GM08714 (cell line): ENCODE measurements at regions not wholly inside any gene's neighbourhood (a gene's known extent, or its start where the extent isn't known, plus 50 kb on each side); places are given as distances from the start of the nearest gene placed in this dataset.

ENCODE experiments used
- H3K4me3 ChIP-seq: fragments of 200-500 bp; sonication (Bioruptor generic); 2 replicates; pipeline ENCODE4 v1.5.1; 2014; ENCODE audit warnings: mild to moderate bottlenecking, low read length, inconsistent platforms
- ZNF274 ChIP-seq: IDR thresholded peaks from 2 replicates; pipeline ENCODE4 v1.6.1; 2012; ENCODE audit warnings: mild to moderate bottlenecking, low read depth, low read length

DNA sequence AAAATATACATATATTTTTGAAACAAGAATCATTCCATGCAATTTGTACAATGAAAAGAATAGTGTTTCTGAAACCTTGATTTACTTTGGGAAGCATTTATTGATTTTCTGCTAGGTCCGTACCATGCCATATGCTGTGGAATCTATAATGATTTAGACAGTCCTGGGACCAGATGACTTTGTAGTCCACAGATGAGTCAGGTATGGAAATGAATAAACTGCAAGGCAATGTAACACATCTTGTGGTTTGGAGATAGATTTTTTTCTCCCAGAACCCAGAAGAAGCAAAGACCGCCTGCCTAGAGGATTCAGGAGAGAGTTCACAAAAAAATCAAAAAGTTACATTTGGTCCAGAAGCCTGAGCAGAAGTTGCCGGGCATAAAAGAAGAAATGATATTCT is 190.4 kb downstream of the GPR37 start:
- no peak overlapping the region for H3K4me3 ChIP-seq
- no peak for TF ChIP-seq ZNF274

DNA sequence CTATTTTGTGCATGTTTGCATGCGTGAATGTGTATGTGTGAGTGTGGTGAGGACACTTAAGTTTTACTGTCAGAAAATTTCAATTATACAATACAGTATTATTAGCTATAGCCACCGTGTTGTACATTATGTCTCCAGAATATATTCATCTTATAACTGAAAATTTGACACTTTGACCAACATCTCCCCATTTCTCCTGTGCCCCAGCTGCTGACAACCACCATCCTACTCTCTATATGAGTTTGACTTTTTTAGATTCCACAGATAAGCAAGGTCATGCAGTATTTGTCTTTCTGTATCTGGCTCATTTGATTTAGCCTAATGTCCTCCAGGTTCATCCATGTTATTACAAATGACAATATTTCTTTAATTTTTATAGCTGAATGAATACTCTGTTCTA is 195.0 kb downstream of the GPR37 start:
- H3K4me3 ChIP-seq: no peak overlapping the region

DNA sequence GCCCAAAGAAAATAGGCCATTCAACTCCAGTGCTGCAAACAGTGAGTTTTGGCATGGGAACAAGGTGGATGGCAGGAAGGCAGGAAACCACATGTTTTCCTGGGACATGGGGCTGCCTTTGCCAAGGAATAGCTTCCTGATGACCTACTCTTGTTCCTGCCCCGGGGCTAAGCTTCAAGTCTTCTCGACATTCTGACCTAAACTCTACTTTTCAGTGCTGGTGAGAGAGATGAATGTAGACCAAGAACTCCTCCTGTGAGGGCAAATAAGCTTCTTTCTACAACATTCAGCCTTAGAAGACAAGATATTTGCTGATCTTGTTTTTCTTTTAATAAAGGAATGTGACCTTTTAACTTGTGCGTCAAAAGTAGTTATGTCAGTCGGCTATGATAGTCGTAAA is 199.0 kb downstream of the GPR37 start:
- H3K4me3 ChIP-seq: no peak overlapping the region
- no peak for TF ChIP-seq ZNF274

More for the DNA sequence above, 195.0 kb downstream of the GPR37 start:
- TF ChIP-seq ZNF274: no peak

DNA sequence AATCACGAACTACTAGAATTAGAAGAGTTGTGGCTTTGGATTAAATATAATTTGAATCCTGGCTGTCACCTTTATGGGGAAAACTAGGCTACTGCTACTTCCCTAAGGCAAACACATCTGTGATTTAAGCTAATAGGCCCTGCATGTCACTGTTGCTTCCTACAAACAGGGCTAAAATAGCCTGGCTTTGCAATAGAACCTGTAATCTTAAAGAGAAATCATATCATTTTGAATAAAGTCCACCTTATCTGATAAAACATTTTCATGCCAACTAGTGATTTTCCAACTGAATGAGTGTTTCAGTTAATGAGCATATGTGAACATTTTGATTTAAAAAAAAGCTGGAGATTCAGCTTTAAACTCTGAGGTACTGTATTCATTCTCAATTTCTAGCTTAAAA is 208.0 kb downstream of the GPR37 start:
- no peak for TF ChIP-seq ZNF274
- no peak overlapping the region for H3K4me3 ChIP-seq

DNA sequence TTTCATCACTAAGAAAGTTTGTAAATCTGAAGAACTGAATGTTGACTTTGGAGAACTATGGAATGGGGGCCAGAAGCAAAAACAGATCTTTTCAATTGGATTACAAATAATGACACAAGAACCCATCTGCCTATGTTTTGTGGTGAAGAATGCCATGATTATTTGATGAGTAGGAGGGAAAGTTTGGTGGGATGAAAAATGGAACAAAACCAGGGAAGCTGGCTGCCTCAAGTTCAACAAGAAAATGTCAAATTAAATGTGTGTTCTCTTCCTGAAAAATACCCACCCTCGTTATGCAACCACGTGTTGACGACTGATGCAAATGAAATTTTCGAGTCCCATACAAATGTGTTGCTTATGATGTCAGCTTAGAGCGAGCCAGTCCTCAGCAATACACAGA is 208.5 kb downstream of the GPR37 start:
- TF ChIP-seq ZNF274: no peak
- H3K4me3 ChIP-seq: no peak overlapping the region

DNA sequence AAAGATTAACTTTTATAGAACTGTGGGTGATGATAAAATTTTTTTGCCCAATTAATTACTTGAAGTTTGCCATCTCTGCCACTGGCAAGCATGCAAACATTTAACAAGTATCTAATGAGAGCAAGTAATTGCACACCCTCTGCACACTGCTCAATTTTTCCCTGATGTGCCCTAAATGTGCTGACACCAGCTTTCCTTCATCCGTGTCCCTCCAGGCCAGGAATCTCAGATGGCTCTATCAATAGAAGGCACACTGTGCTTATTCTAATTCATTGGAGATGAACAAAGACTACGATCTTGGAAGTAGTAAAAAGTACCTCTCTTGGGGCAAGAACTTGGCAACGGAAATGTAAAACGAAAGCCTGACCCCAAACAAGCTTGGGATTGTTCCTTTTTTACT is 212.1 kb downstream of the GPR37 start:
- TF ChIP-seq ZNF274: no peak
- no peak overlapping the region for H3K4me3 ChIP-seq

DNA sequence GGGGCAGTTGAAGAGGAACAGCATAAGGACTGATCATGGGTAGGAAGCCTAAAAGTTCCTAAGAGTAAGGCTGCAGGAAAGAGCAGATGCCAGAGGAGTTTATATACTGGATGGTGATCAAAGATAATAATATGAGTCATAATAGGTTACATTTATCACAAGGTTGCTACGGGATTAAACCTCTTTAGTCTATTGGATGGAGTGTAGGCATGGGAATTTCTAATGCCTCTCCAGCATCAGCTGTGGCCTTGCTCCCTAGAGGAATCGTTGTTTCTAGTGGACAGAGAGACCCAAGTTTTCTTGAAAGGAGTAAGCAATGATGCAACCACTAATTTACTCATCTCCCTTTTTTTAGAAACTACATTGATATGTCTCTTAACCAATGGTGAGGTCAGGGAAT is 213.4 kb downstream of the GPR37 start:
- TF ChIP-seq ZNF274: no peak

DNA sequence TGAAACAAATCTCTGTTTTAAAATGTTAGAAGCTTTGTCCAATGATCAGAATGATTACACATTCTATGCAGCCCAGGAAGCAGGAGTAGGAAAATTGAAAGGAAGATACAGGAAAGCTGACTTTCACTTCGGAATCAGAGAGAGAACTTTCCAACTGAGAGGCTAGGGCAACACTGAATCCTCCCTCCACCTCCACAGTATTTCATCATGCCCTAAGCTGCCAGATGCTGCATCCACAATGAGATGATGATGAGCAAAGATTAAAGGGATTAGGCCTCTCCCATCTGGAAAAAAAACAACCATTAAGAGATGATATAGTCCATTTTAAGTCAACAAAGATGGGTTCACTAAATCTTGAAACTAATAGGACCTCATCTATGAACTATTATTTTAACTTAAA is 215.6 kb downstream of the GPR37 start:
- no peak overlapping the region for H3K4me3 ChIP-seq
- TF ChIP-seq ZNF274: no peak

More for the DNA sequence above, 213.4 kb downstream of the GPR37 start:
- no peak overlapping the region for H3K4me3 ChIP-seq

DNA sequence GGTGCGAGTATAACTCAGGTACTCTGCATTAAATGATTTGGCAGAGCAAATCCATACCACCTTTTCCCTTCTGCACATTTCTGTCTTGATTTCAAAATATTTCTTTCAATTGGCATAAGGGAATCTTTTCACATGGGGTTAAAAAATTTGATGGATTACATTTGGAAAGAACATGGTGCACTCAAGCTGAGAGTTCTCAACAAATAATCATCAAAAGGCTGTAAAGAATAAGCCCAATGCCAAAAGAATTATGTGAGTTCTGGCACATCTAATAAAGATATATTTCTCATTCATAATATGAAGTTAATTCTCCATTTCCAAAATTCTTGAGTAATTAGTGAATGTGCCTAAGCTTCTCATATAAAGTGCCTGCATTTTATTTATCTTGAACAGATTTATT is 223.1 kb downstream of the GPR37 start:
- TF ChIP-seq ZNF274: no peak
- H3K4me3 ChIP-seq: no peak overlapping the region

DNA sequence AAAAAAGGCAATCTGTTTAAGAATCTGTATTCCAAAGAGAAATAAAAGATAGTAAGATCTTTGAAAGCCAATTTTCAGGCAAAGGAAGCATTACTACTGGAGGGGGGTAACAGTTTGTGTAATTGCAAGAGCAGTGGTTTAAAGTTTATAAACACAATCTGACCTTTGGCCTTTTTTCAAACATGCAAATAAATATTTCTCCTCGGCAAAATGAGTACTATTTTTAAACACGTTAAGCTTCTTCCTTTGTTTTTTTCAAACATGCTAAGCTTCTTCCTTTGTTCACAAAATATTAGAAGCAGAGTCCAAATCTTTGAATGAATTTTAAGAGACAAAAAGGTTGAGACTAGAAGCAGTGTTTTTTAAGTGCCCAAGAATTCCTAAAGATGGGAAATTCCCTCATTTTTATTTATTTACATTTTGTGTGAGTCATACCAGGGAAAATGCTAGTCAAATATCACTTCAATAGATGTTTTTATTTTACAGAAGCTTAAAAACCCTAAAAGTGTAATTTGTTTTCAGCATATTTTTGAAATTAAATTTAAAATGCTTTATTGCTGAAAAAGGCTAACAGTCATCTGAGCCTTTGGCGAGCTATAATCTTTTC is 229.3 kb downstream of the GPR37 start:
- no peak for TF ChIP-seq ZNF274
- H3K4me3 ChIP-seq: no peak overlapping the region

DNA sequence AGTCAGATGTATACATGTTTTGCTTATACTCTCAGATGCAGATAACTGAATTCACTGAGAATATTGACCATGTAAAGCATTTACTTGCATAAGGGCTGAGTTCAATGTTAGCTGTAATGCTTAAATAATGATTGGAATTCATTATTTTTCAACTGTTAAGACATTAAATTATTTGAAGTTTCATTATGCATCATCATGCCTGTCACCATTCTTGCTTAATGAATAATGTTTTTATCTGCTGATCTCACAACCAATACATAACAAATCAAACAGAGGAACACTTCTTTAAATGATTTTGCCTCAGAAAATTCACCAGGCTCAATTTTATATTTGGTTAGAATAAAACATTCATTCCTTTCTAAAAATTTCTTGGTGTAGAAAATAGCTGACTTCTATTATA is 233.4 kb downstream of the GPR37 start:
- TF ChIP-seq ZNF274: no peak
- no peak overlapping the region for H3K4me3 ChIP-seq

DNA sequence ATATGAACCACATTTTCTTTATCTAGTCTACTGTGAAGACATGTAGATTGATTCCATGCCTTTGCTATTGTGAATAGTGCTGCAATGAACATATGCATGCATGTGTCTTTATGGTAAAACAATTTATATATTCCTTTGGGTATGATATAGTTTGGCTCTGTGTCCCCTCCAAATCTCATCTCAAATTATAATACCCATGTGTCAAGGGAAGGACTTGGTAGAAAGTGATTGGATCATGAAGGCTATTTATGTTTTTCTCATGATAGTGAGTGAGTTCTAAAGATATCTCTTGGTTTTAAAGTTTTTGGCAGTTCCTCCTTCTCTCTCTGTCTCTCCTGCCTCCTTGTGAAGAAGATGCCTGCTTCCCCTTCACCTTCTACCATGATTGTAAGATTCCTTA is 248.7 kb downstream of the GPR37 start:
- H3K4me3 ChIP-seq: no peak overlapping the region
- no peak for TF ChIP-seq ZNF274

DNA sequence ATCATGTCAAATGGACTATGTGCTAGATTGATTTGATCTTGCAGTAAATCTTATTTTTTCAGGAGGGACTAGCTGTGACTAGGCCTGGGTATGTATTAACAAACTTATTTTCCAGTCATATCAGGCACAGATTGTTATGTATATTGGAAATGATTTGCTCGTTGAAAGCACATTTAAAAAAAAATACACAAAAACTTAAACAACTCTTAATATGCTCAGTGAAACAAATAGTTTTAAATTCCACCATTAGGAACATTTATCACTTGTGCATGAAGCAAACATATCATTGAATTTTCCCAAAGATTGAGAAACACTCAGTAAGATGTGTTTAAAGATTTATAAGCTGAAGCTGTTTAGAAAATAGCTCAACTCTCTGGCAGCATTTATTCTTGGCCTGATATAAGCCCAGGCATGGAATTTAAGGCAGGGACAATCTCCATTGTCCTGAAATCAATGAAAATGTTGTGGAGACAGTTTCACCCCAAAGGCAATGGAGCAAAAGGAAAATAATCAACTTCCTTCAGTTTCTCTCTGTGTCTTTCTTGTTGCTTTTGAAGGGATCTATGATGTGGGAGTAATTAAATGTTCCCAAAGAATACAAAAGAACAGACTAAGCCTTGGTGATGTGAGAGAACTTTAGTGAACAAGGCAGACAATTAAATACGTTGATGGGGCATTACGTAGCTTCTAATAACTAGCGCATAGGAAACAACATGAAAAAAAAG is 250.3 kb downstream of the GPR37 start:
- no peak for TF ChIP-seq ZNF274
- no peak overlapping the region for H3K4me3 ChIP-seq

DNA sequence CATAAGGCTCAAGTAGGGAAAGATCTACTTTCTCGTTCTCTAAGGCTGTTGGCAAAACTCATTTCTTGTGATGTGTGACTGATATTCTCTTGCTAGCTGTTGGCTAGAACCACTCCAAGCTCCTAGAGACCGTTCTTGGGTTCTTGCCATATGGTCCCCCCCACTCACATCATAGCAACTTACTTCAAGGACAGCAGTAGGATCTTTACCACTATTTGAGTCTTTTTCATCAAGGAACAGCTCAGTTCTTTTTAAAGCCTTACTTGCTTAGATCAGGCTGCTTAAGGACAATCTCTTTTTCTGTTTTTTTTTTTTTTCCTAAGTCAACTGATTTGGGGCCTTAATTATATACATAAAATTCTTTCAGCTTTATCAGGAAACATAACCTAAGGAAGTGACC is 251.1 kb downstream of the GPR37 start:
- H3K4me3 ChIP-seq: no peak overlapping the region
- no peak for TF ChIP-seq ZNF274

DNA sequence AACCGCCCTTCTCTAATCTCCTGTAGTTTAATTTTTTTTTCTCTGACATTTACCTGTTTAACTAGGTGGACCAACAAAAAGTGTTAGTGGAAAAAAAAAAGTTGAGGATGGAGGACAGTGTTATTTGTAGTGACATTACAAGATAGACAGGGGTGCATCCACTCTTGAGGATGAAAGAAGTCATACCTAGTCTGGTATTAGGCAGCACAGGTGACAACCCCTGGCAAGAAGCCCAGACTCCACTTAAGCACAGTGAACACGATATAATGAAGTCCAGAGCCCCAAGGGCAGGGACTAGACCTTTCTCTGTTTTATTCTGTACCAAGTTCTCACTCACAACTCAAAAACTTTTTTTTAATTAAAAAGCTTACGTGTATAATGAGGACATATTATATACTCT is 268.4 kb downstream of the GPR37 start:
- no peak for TF ChIP-seq ZNF274
- H3K4me3 ChIP-seq: no peak overlapping the region

DNA sequence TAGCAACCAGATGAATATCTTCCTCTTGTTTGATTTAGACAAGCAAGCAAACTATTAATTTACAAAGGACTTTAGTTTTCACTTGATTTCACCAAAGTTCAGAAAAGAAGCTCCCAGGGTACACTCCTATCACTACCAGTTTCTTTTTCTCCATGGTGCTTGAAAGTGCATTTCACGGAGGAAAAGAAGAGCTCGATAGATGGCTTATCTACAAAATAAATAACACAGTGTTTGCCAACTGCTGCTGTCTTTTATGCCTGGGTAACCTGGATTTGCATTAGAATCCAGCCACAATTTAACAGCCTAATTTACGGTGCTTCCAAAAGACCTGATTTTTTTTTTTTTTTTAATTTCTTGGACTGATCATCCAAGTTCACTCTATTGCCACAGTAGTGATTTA is 275.7 kb downstream of the GPR37 start:
- no peak overlapping the region for H3K4me3 ChIP-seq

More for the DNA sequence above, 275.7 kb downstream of the GPR37 start:
- no peak for TF ChIP-seq ZNF274
